ENCODE measurements at regions not wholly inside any gene's neighbourhood (a gene's known extent, or its start where the extent isn't known, plus 50 kb on each side); places are given as distances from the start of the nearest gene placed in this dataset.

DNA sequence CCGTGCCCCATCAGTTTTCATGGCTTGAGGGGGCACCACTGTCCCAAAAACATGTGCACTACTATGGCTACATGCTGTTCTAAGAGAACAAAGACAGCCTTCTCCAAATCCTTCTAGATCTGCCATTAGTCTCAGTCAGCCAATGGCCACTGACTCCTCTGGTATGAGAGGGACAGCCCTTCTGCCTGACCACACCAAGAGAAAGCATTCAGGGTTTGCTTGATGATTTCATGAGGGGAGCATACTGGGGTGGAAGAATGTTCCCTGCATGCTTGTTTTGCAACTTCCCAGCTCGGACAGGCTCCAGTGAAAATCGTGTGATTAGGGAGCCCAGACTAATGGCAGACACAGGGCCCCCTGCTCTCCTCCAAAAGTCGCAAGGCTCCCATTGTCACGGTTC, 199.6 kb upstream of the ALG10B start:
- H2BK15ac ChIP-seq (ENCODE audit: low read depth, low read length), result no peak overlapping the region
- H3K27ac ChIP-seq (ENCODE audit: insufficient read length, low read depth, low read length), result no peak overlapping the region
- no peaks in the 10 kb centered on the region for H3K4me1 ChIP-seq (ENCODE audit: insufficient read depth, low read length)
- no peaks in the 10 kb centered on the region for H3K27me3 ChIP-seq (ENCODE audit: insufficient read depth, low read length)
- H2BK20ac ChIP-seq (ENCODE audit: low read depth, low read length, poor library complexity, severe bottlenecking), result no peak overlapping the region
- DNase-seq, result no peak
- no peak overlapping the region for H2BK120ac ChIP-seq (ENCODE audit: low read depth, low read length, poor library complexity, severe bottlenecking)
- H3K4ac ChIP-seq (ENCODE audit: low read depth, low read length), result no peak overlapping the region
- no peak overlapping the region for H2AK5ac ChIP-seq (ENCODE audit: insufficient read length, low read length)
- H2AFZ ChIP-seq (ENCODE audit: low read length), result no peak overlapping the region
- H4K5ac ChIP-seq (ENCODE audit: insufficient read length, low read depth, low read length), result no peak overlapping the region
- no peak overlapping the region for H3K4me3 Mint-ChIP-seq
- H3K9me3 Mint-ChIP-seq, result peaks cover 97% of the 10 kb centered on the region in 2 experiments
- H3K9me3 ChIP-seq (ENCODE audit: control insufficient read depth, low read depth, low read length), result peaks cover 99% of the 10 kb centered on the region
- H4K91ac ChIP-seq (ENCODE audit: insufficient read length, low read depth, low read length), result no peak overlapping the region
- no peak overlapping the region for H3K14ac ChIP-seq (ENCODE audit: insufficient read depth, low read length)
- no peak overlapping the region for H3K27ac Mint-ChIP-seq
- H4K20me1 ChIP-seq (ENCODE audit: control insufficient read depth, insufficient read depth, insufficient read length), result no peaks in the 10 kb centered on the region
- no CpG with 5 or more reads among the region's 5 CpGs for WGBS (ENCODE audit: extremely low coverage, insufficient read length, low lambda C conversion rate)
- H3K27me3 Mint-ChIP-seq (ENCODE audit: low read depth), result no peaks in the 10 kb centered on the region; the same call in none of the 2 replicates
- H3K36me3 Mint-ChIP-seq (ENCODE audit: insufficient read depth in 1 of 3, low read depth in 3 of 3), result peaks cover 21 to 41% (median 25%) of the 10 kb centered on the region in 3 experiments; a peak in 6 of 7 replicates
- H3K79me1 ChIP-seq (ENCODE audit: insufficient read depth, low read depth, low read length, poor library complexity, severe bottlenecking), result no peaks in the 10 kb centered on the region
- H4K8ac ChIP-seq (replicated peaks; ENCODE audit: insufficient read length, low read depth, low read length), result no peak overlapping the region
- H3K9ac ChIP-seq (ENCODE audit: extremely low read depth, insufficient read length, low read length), result no peak overlapping the region
- no peak overlapping the region for H3K56ac ChIP-seq (ENCODE audit: insufficient read length, low read depth, low read length)
- H3K79me2 ChIP-seq (ENCODE audit: insufficient read depth, low read length), result no peaks in the 10 kb centered on the region
- H2BK5ac ChIP-seq (ENCODE audit: insufficient read length, low read length), result no peak overlapping the region
- H3K4me1 Mint-ChIP-seq, result no peaks in the 10 kb centered on the region
- no peak overlapping the region for H3K18ac ChIP-seq (ENCODE audit: insufficient read length, low read depth, low read length)
- no peaks in the 10 kb centered on the region for H3K23me2 ChIP-seq (ENCODE audit: insufficient read length, low read depth, low read length, poor library complexity, severe bottlenecking)
- H3T11ph ChIP-seq (ENCODE audit: low read length), result no peak overlapping the region
- H3K23ac ChIP-seq (ENCODE audit: insufficient read length, low read depth, low read length), result no peak overlapping the region
- TF ChIP-seq CTCF (conservative IDR thresholded peaks at IDR 0.05), result no peak
- H3K4me2 ChIP-seq (ENCODE audit: insufficient read depth, insufficient read length, low read length), result no peak overlapping the region
- H2BK12ac ChIP-seq (ENCODE audit: insufficient read length, low read depth, low read length), result no peak overlapping the region
